ENCODE measurements at regions not wholly inside any gene's neighbourhood (a gene's known extent, or its start where the extent isn't known, plus 50 kb on each side); places are given as distances from the start of the nearest gene placed in this dataset.
A peak's percentile ranks its signal among the peaks of the same experiment; 100 is the strongest.
"Not testable (repeated sequence)": the region's sequence is repeated elsewhere in the genome, so short reads cannot be mapped to it uniquely, and the experiment has no call there.

DNA sequence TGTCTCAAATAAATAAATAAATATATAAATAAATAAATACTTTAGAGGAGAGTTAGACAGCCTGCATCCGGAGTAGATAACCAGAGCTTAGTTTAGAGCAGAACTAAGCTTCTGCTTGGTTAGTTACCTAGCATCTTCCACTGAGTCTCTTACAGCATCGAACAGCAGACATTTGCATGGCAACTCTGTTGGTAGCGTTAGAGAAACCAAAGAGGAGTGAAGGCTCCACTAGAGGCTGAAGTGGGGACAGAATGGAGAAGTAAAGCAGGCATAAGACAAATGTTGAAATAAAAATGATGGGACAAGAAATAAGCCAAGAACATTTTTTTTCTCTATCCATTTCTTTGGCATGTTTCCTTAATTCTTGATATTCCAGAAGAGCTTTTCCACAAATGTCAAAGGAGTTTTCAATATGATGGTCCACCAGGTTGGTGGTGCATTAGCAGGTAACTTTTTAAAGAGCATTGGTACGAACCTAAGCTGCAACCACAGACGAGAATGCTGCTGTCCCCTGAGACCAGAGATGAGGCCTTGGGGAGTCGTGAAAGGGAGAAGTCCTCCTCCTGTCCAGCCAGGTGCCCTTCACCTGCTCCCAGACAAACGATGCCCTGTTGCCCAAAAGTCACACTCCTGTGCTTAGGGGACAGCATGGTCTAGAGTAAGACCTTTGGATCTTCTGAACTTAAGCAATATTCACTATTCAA is 438.3 kb downstream of the DIRAS2 start:
- no peak for ATAC-seq
- intact Hi-C loops (cut with DNase I, micrococcal nuclease) = no loop called here

DNA sequence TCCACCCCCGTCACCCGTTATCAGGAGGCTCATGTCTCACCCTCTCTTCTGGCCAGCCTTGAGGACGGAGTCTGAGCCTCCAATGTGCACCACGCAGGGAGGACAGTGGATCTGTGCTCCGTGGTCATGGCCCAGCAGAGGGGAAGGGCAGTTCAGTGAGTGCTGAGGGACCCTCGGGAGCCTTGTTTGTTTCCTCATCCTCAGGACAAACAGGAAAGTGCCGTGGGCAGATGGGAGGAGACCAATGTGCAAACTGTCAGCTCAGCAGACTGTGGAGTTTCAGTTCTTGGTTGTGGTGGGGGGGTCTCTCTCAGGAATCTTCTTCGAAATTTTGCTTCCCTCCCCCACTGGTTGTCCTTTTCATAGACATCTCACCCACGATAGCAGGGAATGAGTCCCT is 429.6 kb downstream of the DIRAS2 start:
- intact Hi-C loops (cut with DNase I, micrococcal nuclease); H3K4me1 ChIP-seq (ENCODE audit: low read depth); ATAC-seq; H3K36me3 ChIP-seq (ENCODE audit: low read depth); H3K4me3 ChIP-seq; H3K9me3 ChIP-seq: not testable (repeated sequence)
- DNase-seq = peak in 1 of 3 donors; percentile 29

More for the DNA sequence above, 438.3 kb downstream of the DIRAS2 start:
- TF ChIP-seq, protein P1, sequence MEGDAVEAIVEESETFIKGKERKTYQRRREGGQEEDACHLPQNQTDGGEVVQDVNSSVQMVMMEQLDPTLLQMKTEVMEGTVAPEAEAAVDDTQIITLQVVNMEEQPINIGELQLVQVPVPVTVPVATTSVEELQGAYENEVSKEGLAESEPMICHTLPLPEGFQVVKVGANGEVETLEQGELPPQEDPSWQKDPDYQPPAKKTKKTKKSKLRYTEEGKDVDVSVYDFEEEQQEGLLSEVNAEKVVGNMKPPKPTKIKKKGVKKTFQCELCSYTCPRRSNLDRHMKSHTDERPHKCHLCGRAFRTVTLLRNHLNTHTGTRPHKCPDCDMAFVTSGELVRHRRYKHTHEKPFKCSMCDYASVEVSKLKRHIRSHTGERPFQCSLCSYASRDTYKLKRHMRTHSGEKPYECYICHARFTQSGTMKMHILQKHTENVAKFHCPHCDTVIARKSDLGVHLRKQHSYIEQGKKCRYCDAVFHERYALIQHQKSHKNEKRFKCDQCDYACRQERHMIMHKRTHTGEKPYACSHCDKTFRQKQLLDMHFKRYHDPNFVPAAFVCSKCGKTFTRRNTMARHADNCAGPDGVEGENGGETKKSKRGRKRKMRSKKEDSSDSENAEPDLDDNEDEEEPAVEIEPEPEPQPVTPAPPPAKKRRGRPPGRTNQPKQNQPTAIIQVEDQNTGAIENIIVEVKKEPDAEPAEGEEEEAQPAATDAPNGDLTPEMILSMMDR (IDR thresholded peaks at IDR 0.05) = no peak
- Histone ChIP-seq H3K4me3 (no peak overlapping the region), H3K4me1 (ENCODE audit: low read depth) (peaks cover 3% of the 10 kb centered on the region), H3K36me3 (ENCODE audit: low read depth) (no peaks in the 10 kb centered on the region), H3K9me3 (no peaks in the 10 kb centered on the region)
- no peak for DNase-seq

DNA sequence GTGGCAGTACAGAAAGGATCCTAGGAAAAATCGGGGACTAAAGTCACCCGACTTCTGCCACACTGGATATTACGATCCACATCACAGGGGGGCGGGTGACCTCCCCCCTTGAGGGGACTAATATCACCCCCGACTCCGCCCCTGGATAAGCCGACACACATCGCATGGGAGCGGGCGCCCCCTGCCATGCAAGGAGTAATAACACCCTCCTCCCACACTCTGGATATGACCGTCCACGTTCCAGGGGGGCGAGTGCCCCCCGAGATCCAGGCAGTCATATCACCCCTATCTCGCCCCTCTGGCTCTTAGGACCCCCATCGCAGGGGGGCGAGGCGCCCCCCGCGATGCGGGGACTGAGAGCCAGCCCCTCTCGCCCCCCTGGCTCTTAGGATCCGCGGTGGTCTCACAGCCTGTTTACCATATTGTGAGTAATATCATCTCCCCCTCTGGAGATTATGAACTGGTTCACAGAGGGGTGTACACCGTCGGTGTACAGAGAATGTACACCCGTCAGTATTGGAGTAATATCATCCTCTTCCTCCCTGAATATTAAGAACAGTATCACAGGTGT is 423.0 kb downstream of the DIRAS2 start:
- peaks cover 6% of the 10 kb centered on the region for H3K4me1 ChIP-seq (ENCODE audit: low read depth)
- peak in 2 of 3 donors; percentile 71 to 73 for DNase-seq
- peak; percentile 69 for ATAC-seq
- intact Hi-C loops (cut with DNase I, micrococcal nuclease) = loop anchor here in 1 of 2 donors (5.0 kb wide), 1 partner anchor 77 kb away; no protein-coding TSS in a partner anchor
- H3K4me3 ChIP-seq = no peak overlapping the region
- H3K36me3 ChIP-seq (ENCODE audit: low read depth) = no peaks in the 10 kb centered on the region
- TF ChIP-seq, protein P1 (IDR thresholded peaks at IDR 0.05) = peak; percentile 32
- no peaks in the 10 kb centered on the region for H3K9me3 ChIP-seq

DNA sequence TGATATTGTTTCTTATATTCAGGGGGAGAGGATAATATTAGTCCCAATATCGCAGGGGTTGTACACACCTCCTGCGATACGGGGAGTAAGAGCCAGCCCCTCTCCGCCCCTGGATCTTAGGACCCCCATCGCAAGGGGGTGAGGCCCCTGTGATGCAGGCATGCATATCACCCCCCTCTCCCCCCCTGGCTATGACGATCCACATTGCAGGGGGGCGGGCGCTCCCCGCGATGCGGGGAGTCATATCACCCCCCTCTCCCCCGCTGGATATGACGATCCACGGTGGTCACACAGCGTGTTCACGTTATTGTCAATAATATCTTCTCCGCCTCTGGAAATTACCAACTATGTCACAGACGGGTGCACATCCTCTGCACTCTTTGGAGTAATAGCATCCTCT is 420.7 kb downstream of the DIRAS2 start:
- H3K9me3 ChIP-seq; H3K4me1 ChIP-seq (ENCODE audit: low read depth); DNase-seq; H3K4me3 ChIP-seq; intact Hi-C loops (cut with DNase I, micrococcal nuclease); H3K36me3 ChIP-seq (ENCODE audit: low read depth); ATAC-seq: not testable (repeated sequence)

DNA sequence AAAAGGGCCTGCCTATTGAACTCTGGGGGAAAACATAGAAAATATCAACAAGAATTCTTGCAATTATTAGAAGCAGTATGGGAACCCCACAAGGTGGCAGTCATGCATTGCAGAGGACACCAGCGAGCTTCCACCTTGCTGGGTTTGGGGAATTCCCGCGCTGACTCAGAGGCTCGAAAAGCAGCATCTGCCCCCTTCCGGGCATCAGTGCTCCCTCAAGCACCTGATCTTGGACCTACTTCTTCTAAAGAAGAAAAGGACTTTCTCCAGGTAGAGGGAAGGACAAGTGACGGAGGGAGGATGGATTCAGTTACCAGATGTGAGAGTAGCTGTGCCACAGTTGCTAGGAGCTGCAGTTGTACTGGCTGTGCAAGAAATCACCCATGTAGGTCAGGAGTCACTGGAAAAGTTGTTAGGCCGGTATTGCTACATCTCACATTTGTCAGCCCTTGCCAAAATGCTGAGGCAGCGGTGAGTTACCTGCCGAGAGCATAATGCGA is 415.7 kb downstream of the DIRAS2 start:
- DNase-seq = peak in 2 of 3 donors; percentile 64 to 77
- ATAC-seq = not testable (repeated sequence)

DNA sequence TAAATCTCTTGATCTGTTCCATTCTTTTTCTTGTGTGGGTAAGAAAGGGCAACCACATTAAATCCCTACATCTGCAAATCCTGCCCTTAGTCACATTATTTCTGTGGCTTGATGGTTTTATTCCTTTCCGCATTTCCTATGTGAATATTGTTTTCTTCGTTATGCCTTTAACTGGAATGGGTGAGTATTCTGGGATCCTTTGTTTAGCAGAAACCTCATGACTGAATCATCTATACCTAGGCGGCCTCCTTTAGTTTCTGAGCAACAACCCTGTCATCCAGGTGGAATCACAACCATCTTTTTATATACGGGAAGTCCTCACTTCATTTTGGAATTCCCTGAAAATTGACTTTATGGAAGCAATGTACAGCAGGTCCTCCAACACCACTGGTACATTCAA is 409.5 kb downstream of the DIRAS2 start:
- H3K9me3 ChIP-seq; intact Hi-C loops (cut with DNase I, micrococcal nuclease); H3K4me1 ChIP-seq (ENCODE audit: low read depth); ATAC-seq; H3K36me3 ChIP-seq (ENCODE audit: low read depth); DNase-seq; H3K4me3 ChIP-seq: not testable (repeated sequence)

More for the DNA sequence above, 415.7 kb downstream of the DIRAS2 start:
- intact Hi-C loops (cut with DNase I, micrococcal nuclease); H3K4me3 ChIP-seq; H3K36me3 ChIP-seq (ENCODE audit: low read depth); H3K9me3 ChIP-seq; H3K4me1 ChIP-seq (ENCODE audit: low read depth): not testable (repeated sequence)
- TF ChIP-seq, protein P1 (IDR thresholded peaks at IDR 0.05) = peak; percentile 37

DNA sequence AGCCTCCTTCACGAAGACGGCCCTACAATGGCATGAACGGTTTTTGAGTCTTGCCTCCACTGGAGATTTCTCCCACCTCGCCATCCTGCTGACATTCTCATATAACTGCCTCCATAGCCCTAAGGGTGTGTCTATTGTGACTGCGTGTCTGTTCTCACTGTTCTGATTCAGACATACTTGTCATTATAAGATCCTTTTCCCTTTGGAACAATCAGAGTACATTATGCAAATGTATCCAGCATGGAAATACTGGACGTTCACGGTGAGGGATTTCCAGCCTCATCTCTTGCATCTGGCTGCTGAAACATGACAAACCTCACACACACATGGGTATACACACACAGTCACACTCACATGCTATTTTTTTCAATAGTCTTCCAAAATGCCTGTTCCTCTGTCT is 402.1 kb downstream of the DIRAS2 start:
- Histone ChIP-seq H3K4me3 (no peak overlapping the region), H3K9me3 (no peaks in the 10 kb centered on the region), H3K4me1 (ENCODE audit: low read depth) (no peaks in the 10 kb centered on the region), H3K36me3 (ENCODE audit: low read depth) (no peaks in the 10 kb centered on the region)
- ATAC-seq = no peak
- DNase-seq = no peak
- intact Hi-C loops (cut with DNase I, micrococcal nuclease) = no loop called here
- TF ChIP-seq, protein P1 (IDR thresholded peaks at IDR 0.05) = no peak
